Astrocyte (in vitro differentiated cells and primary cell): ENCODE measurements at regions not wholly inside any gene's neighbourhood (a gene's known extent, or its start where the extent isn't known, plus 50 kb on each side); places are given as distances from the start of the nearest gene placed in this dataset.
A peak's percentile ranks its signal among the peaks of the same experiment; 100 is the strongest.

Source experiments
- DNase-seq: peaks from one replicate; pipeline ENCODE4 v3.0.0-alpha.2; 2010; ENCODE audit warnings: low read depth
- FAIRE-seq: peaks from 2 replicates; lab custom pipeline; 2011; peaks lifted over from hg19 to GRCh38; lab: Jason Lieb, UNC
- H2AFZ ChIP-seq: 2 replicates; pipeline ENCODE4 v1.6.0; 2012; ENCODE audit warnings: low read depth, low read length, inconsistent platforms
- H3K27ac ChIP-seq: 2 replicates; pipeline ENCODE4 v1.5.1; 2011; ENCODE audit warnings: low read depth, low read length, inconsistent platforms
- H3K27me3 ChIP-seq: 2 replicates; pipeline ENCODE4 v1.6.0; 2011; ENCODE audit warnings: low read length, inconsistent platforms; ENCODE audit not compliant: insufficient read depth
- H3K36me3 ChIP-seq: 2 replicates; pipeline ENCODE4 v1.5.1; 2011; ENCODE audit warnings: low read length, inconsistent platforms; ENCODE audit not compliant: insufficient read depth
- H3K4me1 ChIP-seq: 2 replicates; pipeline ENCODE4 v1.5.1; 2011; ENCODE audit warnings: low read length, inconsistent platforms; ENCODE audit not compliant: insufficient read depth
- H3K4me2 ChIP-seq: 2 replicates; pipeline ENCODE4 v1.6.0; 2012; ENCODE audit warnings: low read length, inconsistent platforms
- H3K4me3 ChIP-seq: 2 replicates; pipeline ENCODE4 v1.5.1; 2011; ENCODE audit warnings: low read depth, mild to moderate bottlenecking, low read length, inconsistent platforms; ENCODE audit not compliant: insufficient read depth
- H3K79me2 ChIP-seq: 2 replicates; pipeline ENCODE4 v1.6.0; 2012; ENCODE audit warnings: mild to moderate bottlenecking, low read length, inconsistent platforms; ENCODE audit not compliant: insufficient read depth
- H3K9ac ChIP-seq: 2 replicates; pipeline ENCODE4 v1.6.0; 2012; ENCODE audit warnings: mild to moderate bottlenecking, low read length, inconsistent platforms
- H3K9me3 ChIP-seq: 2 replicates; pipeline ENCODE4 v1.5.1; 2012; ENCODE audit warnings: low read depth, mild to moderate bottlenecking, low read length, inconsistent platforms; ENCODE audit not compliant: insufficient read depth
- H4K20me1 ChIP-seq: 2 replicates; pipeline ENCODE4 v1.6.0; 2012; ENCODE audit warnings: low read length, inconsistent platforms; ENCODE audit not compliant: insufficient read depth
- H3K27ac Mint-ChIP-seq: one replicate; pipeline ENCODE4 v1.8.0; 2021; ENCODE audit warnings: mild to moderate bottlenecking, mixed read lengths; ENCODE audit not compliant: unreplicated experiment
- H3K27me3 Mint-ChIP-seq: one replicate; pipeline ENCODE4 v1.8.0; 2021; ENCODE audit warnings: low read depth, mixed read lengths; ENCODE audit not compliant: unreplicated experiment
- H3K36me3 Mint-ChIP-seq: one replicate; pipeline ENCODE4 v1.8.0; 2021; ENCODE audit warnings: low read depth, mixed read lengths; ENCODE audit not compliant: unreplicated experiment
- H3K4me1 Mint-ChIP-seq: one replicate; pipeline ENCODE4 v1.8.0; 2021; ENCODE audit warnings: low read depth, mixed read lengths; ENCODE audit not compliant: unreplicated experiment
- H3K4me3 Mint-ChIP-seq: one replicate; pipeline ENCODE4 v1.8.0; 2021; ENCODE audit warnings: mild to moderate bottlenecking, moderate library complexity, mixed read lengths; ENCODE audit not compliant: unreplicated experiment
- H3K9me3 Mint-ChIP-seq: one replicate; pipeline ENCODE4 v1.8.0; 2021; ENCODE audit warnings: mild to moderate bottlenecking, mixed read lengths; ENCODE audit not compliant: unreplicated experiment
- CTCF ChIP-seq: IDR thresholded peaks from 2 replicates; pipeline ENCODE4 v1.5.1; 2011; ENCODE audit warnings: low read depth, mild to moderate bottlenecking, inconsistent platforms, low read length, moderate library complexity; ENCODE audit not compliant: insufficient read depth
- EZH2 ChIP-seq: IDR thresholded peaks from 2 replicates; pipeline ENCODE4 v1.6.1; 2012; ENCODE audit warnings: mild to moderate bottlenecking, low read length, inconsistent platforms; ENCODE audit not compliant: insufficient read depth

GRCh38 chr6:6915219-6915618 lies 192.5 kb upstream of the RREB1 start:
- Mint-ChIP-seq H3K4me1 (peaks cover 15% of the 10 kb centered on the region), H3K27me3 (peaks cover 13% of the 10 kb centered on the region), H3K4me3 (no peak overlapping the region), H3K27ac (no peak overlapping the region), H3K36me3 (no peaks in the 10 kb centered on the region), H3K9me3 (peaks cover 5% of the 10 kb centered on the region)
- H3K4me2 ChIP-seq = no peak overlapping the region
- H3K9ac ChIP-seq = no peak overlapping the region
- H3K9me3 ChIP-seq = no peaks in the 10 kb centered on the region
- FAIRE-seq (no peak), DNase-seq (no peak)
- TF ChIP-seq CTCF (no peak), EZH2 (no peak)
- peaks cover 4% of the 10 kb centered on the region for H3K27me3 ChIP-seq
- H3K4me1 ChIP-seq = no peaks in the 10 kb centered on the region
- H3K79me2 ChIP-seq = no peaks in the 10 kb centered on the region
- H4K20me1 ChIP-seq = no peaks in the 10 kb centered on the region
- no peak overlapping the region for H3K4me3 ChIP-seq
- no peaks in the 10 kb centered on the region for H3K36me3 ChIP-seq
- H2AFZ ChIP-seq = no peak overlapping the region
- H3K27ac ChIP-seq = no peak overlapping the region

GRCh38 chr6:6915813-6916547 lies 191.8 kb upstream of the RREB1 start:
- FAIRE-seq (no peak), DNase-seq (peak; percentile 26)
- no peaks in the 10 kb centered on the region for H3K4me1 ChIP-seq
- H3K36me3 ChIP-seq = no peaks in the 10 kb centered on the region
- H3K27me3 ChIP-seq = peaks cover 4% of the 10 kb centered on the region
- peak overlapping the region; percentile 45 for H3K4me2 ChIP-seq
- Mint-ChIP-seq H3K4me3 (no peak overlapping the region), H3K4me1 (peaks cover 18% of the 10 kb centered on the region), H3K27ac (no peak overlapping the region), H3K36me3 (no peaks in the 10 kb centered on the region), H3K27me3 (peaks cover 10% of the 10 kb centered on the region), H3K9me3 (peaks cover 9% of the 10 kb centered on the region)
- H3K9me3 ChIP-seq = no peaks in the 10 kb centered on the region
- H3K4me3 ChIP-seq = no peak overlapping the region
- no peak overlapping the region for H3K9ac ChIP-seq
- H4K20me1 ChIP-seq = no peaks in the 10 kb centered on the region
- H3K27ac ChIP-seq = no peak overlapping the region
- H2AFZ ChIP-seq = no peak overlapping the region
- no peaks in the 10 kb centered on the region for H3K79me2 ChIP-seq
- TF ChIP-seq CTCF = no peak
- TF ChIP-seq EZH2 = no peak

GRCh38 chr6:6916598-6916997 lies 191.2 kb upstream of the RREB1 start:
- TF ChIP-seq EZH2 (no peak), CTCF (no peak)
- Mint-ChIP-seq H3K4me3 (no peak overlapping the region), H3K27me3 (peaks cover 5% of the 10 kb centered on the region), H3K9me3 (peaks cover 8% of the 10 kb centered on the region), H3K27ac (peak overlapping the region; percentile 26), H3K36me3 (no peaks in the 10 kb centered on the region), H3K4me1 (peaks cover 18% of the 10 kb centered on the region)
- Histone ChIP-seq H3K4me3 (no peak overlapping the region), H3K36me3 (no peaks in the 10 kb centered on the region), H3K27ac (no peak overlapping the region), H4K20me1 (no peaks in the 10 kb centered on the region), H3K9me3 (no peaks in the 10 kb centered on the region), H3K4me1 (no peaks in the 10 kb centered on the region), H3K4me2 (no peak overlapping the region), H3K9ac (no peak overlapping the region), H2AFZ (no peak overlapping the region), H3K27me3 (peaks cover 4% of the 10 kb centered on the region), H3K79me2 (no peaks in the 10 kb centered on the region)
- DNase-seq (no peak), FAIRE-seq (no peak)
